SKM-1 treated with dmso at 0.1 percent for 144 hours (cell line): ENCODE measurements at regions not wholly inside any gene's neighbourhood (a gene's known extent, or its start where the extent isn't known, plus 50 kb on each side); places are given as distances from the start of the nearest gene placed in this dataset.

Experiments
- DNase-seq: peaks from one replicate; lab custom pipeline; 2025; ENCODE audit not compliant: unreplicated experiment; lab: John Stamatoyannopoulos, UW

DNA sequence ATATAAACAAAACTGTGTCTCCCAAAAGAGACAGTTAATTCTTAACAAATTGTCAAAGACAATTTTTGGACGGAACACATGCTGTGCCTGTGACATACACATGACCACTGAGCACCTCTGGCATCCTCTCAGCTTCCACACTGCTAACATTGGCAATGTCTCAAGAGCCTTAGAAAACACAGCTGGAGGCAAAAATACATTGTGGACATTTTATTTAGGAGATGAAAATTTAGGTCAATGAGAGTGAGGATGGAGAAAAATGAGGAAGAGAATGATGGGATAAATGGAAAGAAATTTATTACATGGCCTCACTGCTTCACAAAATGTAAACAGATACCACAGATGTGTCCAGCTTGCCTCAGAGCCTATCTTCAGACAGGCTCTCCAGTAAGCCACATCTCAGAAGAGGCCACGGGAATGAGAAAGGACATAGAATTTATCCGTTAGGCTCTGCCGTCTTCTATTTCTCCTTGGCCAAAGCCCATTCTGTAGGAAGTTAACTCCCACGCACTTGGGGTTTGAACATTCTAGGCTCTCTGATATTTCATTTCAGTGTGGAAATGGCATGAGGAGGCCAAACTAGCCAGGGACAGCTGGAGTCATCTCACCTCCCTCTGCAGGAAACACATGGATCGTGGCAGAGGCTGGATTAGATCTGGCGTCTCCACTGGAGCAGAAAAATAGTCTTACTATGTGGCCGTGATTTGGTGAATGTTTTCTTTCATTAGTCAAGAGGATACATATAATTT lies 519.4 kb upstream of the DSEL start:
- no peak for DNase-seq

DNA sequence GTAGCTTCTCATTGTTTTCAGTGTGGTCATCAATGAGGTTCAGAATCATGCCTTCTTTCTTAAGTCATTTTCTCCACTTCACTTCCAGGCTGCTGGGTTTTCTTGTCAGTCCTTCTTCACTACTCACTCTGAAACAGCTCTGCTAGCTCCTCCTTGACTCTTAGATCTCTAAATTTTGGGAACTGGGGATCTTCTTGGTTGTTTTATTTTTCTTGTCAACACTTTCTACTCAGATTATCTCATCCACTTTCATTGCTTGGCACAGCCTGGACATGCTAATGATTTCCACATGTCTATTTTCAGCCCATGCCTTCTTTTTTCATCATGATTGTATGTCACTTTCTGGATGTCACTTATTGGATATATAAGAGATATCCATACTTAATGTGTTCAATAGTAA lies 517.8 kb upstream of the DSEL start:
- DNase-seq = no peak

DNA sequence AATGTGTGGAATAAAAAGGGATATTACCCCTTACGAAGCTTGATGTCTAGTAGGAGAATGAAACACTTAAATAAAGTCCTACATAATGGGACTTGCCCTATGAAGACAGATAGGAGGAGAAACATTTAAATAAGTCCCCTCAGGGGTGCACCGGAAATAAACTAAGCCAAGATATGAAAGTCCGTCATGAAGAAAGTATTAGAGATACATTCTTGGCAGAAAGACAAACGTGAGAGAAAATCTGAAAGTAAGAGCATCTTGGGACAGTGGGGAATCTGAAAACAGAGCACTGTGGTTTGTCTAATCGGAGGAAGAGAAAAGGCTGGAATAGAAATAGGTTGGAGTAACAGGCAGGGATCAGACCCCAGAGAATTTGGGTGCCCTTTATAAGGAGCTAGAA lies 516.9 kb upstream of the DSEL start:
- no peak for DNase-seq

DNA sequence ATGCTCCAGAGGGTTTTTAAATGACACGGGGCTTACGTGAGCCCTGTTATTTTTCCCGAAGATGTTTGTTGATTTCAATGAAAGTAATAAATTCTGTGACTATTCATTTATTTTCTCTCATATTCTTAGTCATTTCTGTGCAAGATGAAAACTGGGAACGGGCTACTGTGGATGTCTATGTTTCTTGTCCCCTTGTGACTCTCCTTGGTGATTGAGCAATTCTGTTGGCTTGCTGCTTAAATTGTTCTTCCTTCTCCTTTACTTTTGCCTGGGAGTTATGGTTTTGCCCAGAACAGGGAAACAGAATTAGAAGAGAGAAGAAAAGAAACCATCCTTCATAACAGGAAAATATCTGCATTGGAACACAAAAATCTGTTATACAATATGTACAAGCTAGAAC lies 508.2 kb upstream of the DSEL start:
- no peak for DNase-seq

DNA sequence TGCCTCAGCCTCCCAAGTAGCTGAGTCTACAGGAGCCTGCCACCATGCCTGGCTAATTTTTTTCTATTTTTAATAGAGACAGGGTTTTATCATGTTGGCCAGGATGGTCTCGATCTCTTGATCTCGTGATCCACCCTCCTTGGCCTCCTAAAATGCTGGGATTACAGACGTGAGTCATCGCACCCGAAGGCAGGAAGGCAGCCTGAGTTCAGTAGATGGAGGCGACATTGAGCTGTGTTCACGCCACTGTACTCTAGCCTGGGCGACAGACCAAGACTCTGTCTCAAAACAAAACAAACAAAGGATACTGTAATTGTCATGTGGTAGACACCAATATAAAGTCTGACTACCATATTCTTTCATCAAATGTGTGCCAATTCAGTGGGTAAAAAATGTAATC lies 500.9 kb upstream of the DSEL start:
- no peak for DNase-seq

DNA sequence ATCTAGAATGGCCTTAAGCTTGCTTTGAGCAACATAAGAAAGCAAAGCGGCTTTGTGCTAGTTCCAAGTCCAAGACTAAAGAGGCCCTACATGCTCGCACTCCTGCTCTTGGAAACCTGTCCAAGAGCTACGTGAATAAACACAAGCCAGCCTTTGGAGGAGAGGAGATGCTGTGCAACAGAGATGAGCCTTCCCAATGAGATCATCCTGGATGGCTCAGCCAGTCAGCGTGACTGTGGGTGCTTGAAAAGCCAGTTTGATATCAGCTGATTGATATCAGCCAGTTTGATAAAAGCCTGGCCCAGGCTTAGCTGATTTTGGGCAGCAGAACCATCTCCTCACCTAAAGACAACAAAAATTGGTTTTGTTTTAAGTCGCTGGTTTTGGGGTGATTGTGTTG lies 481.0 kb upstream of the DSEL start:
- DNase-seq = no peak

DNA sequence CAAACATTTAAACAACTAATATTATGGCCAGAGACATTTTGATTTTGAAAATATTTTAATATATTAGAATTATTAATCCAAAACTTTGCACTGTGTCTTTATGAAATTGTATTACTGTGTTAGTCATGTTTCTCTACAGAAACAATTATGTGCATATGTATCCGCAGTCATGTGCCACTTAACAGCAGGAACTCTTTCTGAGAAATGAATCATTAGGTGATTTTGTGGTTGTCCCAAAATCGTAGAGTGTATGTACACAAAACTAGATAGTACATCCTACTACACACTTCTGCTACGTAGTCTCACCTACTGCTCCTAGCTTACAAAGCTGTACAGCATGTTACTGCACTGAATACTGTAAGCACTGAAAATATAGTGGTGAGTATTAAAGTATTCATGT lies 479.2 kb upstream of the DSEL start:
- DNase-seq = no peak

DNA sequence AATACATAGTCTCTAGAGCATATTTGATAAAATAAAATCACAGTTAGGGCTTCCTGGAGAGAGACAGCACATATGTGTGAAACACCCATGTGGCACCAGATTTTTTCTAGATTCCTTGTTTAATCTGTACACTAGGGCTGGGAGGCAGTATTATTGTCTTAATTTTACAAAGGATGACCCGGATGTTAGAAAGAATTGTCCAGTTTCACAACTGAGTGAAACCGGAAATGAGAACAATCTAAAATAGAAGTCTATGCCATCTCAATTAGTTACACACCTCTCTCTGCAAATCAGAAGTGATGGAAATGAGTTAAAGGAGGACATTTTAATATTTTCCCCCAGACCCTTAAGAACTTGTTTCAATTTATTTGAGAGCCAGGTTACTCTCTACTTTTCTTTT lies 463.7 kb upstream of the DSEL start:
- DNase-seq = no peak

DNA sequence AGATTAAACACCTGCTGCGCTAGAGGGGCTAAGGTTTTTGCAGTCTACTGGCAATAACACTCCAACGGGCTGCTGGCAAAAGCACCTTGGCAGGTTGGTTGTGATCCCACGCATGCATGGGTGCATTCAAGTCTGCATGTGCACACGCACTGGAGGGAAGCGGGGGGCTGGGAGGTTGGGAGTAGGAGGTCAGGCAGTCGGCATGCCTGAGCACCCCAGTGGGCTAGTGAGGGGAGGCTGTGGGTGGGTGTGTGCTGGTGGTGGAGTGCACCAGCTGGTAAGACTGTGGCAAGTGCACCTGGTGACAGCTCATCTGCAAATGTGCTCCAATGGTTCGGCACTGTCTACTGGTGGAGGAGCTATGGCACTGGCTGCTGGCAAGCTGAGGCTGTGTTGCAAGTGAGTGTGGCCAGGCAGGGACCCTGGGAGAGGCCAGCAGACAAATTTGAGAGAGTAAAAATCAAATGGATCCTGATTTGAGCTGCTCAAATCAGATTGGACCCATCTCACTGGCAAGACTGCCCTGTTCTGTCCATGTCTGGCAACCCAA lies 460.6 kb upstream of the DSEL start:
- no peak for DNase-seq

DNA sequence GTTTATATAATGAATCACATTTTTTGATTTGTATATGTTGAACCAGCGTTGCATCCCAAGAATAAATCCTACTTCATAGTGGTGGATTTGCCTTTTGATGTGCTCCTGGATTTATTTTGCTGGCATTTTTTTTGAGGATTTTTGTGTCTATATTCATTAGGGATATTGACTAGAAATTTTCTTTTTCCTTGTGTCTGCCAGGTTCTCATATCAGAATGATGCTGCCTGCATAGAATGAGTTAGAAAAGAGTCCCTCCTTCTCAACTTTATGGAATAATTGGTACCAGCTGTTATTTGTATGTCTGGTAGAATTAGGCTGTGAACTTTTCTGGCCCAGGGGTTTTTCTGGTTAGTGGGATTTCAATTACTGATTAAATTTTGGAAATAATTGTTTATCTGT lies 457.4 kb upstream of the DSEL start:
- DNase-seq = no peak

DNA sequence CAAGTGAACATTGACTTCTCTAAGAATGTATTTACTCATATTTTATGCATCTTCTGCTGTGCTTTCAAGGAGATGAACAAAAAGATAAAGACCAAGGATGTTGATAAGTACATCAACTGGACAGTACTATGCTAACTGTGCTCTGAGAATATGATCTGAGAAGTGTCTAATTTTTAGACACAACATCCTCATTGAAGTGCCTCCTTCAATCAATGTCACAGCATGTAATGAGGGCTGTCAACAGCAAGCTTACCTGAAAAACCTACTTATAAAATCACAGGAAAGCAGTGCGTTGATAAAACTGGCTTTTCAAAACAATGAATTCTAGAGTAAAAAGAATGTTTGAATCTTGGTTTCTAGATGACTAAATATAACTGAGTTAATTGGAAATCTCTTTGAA lies 452.9 kb upstream of the DSEL start:
- DNase-seq = no peak

DNA sequence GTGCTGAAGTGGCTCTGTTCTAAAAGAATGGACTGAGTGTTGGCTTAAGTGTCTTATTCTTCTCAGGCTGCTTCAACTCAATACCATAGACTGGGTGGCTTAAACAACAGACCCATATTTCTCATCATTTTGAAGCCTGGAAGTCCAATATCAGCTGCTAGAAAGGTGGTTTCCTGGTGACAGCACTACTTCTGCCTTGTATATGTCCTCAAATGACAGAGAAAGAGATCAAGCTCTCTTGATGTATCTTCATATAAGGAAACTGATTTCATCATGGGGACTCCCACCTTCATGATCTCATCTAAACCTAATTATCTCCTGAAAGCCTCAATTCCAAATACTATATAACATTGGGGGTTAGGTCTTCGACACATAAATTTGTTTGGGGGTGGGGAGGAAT lies 449.7 kb upstream of the DSEL start:
- DNase-seq = no peak

DNA sequence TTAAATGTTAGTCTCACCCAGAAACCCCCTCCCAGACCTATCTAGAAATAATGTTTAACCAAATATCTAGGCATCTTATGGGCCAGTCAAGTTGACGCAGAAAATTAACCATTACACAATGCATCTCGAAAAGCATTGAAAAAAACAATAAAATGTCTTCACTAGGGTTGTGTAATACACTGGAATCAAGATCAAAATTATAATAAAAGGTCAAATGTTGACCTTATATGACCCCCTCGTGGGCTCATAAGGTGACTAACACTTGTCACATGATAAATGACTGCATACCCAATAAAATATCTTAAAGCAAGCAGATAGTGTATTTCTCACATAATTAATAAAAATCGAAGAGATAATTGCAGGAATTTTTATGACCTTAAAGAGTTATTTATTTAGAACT lies 447.9 kb upstream of the DSEL start:
- no peak for DNase-seq

DNA sequence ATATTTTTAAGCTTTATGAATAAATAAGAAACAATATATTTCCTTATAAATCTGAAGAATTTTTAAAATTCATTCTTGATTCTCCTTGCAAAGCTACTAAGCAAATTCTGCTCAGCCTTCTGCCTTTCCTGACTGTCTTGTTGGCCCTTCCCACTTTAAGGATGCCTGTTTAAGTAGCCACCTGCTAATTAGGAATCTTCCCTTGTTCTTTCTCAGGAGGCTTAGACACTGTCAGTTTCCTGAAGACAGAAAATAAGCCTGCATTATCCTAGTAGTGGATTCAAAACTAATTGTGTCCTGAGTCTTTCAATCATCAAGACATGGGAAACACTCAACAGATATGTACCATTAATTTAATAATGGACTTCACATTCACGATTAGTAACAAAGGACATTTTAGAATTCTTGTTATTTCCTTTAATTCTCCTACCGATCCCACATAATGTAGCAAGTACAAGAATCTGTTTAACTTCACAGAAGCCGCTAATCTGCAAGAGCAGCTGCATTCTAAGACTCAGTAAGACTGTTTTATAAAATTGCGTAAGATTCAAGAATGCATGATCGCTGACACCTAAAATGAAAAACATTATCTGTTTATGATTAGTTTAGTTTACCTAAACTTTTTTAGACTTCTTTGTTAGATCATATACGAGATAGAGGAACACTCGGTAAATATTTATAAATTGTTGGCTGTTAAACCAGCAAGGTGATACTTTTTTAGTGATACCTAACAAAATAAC lies 445.4 kb upstream of the DSEL start:
- DNase-seq = no peak

DNA sequence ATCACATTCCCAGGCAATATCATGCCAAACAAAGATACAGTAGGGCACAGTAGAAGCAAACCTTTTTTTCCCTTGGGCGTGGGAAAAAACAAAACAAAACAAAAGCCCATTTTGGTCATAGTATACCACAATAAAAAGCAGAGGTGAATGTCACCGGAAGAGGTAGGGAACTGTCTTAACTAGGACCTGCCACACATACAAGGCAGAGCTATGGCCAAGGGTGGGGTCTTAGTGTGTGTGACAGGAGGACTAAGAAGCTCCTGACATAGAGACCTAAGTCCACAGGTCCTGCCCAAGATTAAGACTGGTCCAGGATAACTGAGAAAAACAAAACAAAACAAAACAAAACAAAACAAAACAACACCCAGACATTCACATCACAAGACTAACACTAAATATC lies 441.2 kb upstream of the DSEL start:
- no peak for DNase-seq

DNA sequence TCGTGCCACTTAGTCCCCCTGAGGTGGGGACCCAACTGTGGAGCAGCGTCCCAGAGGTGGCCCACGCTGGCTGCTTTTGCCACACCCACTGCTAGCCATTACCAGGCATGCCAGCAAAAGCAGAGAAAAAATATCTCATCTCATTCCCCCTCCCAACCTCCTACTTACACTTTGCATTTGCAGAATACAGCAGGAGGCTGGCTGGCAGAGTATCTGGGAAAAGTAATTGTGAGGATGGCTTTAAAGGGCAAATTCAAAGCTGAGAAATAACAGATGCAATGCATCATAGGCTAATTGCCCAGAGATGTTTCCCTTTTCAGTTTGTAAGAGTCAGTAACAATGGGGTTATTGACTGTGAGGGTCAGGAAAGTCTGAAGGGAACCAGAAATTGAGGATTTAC lies 438.1 kb upstream of the DSEL start:
- no peak for DNase-seq

DNA sequence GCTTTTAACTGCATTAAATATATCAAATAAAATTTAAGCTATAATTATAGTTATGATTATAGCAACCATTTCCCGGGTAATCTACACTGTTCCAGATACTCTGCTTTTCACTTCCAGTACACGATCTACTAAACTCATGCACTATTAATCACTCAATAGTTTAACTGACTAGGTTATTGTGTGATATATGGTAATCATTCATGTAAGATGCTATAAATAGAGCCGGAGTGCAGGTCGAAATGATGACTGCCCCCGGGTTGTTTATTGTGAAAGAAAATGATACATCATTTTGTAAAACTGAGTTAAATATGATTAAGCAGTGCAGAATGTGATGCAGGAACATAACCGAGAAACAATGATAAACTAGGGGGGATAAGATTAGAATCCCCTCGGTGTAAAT lies 434.6 kb upstream of the DSEL start:
- DNase-seq = no peak

DNA sequence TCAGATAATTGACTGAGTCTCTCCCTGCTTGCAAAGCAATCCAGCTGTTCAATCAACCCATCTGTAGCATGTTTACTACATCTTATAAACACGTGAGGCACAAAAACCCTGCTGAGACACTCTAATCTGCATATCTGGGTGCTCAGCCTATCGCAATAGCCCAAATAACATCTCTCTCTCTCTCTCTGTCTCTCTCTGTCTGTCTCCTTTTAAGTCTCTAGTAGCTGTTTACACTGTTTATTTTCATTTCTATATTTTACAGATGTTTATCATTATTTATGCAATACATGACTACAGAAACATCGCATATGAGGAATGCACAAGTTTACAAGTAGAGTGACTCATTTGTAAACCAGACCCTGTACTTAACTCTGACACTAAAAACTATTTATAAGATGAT lies 422.1 kb upstream of the DSEL start:
- no peak for DNase-seq

DNA sequence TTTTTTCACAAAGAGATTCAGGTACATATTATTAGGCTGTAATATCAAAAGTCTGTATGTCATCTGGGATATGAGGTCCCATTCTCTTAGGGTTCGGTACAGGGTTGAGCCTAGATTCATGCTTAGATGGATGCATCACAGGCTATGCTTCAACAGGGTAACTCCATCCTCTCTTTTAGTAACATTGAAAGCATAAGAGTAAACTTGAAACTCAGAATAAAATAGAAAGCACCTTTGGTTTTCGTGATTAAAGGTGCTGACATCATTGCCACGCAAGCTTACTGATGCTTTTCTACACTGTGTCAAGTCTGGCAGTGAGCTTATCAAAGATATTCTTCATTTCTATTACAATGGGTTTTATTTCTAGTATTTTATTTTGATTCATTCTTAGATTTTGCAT lies 419.1 kb upstream of the DSEL start:
- no peak for DNase-seq

DNA sequence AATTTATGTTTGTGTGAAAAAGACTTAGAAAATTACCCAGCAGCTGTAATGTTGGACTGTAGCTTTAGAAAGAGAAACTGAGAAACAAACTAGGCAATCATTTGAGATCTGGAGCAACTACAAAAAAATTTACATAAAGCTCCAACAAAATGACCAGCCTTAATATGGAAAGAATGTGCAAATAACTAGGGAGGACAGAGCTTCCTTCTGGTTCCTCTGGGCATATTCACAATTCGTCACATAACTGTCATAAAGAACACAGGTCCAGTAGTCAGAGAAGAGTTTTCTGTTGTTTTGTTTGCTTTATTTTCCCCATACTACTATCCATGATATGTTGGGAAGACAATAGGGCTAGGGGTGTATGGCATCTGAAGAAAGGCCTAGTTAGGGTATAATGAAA lies 416.8 kb upstream of the DSEL start:
- no peak for DNase-seq

DNA sequence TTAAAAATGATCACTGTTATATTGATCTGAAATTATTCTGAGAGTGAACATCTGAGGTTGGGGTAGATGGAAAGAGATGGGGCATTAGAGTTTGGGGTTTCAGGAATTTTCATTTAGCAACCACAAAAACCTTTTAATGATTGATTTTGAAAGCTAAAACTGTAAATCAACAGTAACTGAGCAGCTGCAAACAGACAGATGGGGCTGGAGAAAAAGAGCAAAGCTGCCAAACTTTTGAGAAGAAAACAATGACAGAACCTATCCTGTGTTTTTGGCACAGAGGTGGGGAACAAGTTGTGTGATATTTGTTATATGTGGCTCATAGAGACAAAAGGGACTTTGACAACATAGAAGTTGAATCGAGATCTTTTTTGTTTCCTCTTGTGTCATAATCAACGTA lies 415.8 kb upstream of the DSEL start:
- no peak for DNase-seq
